TTC549 (cell line): ENCODE measurements at regions not wholly inside any gene's neighbourhood (a gene's known extent, or its start where the extent isn't known, plus 50 kb on each side); places are given as distances from the start of the nearest gene placed in this dataset.
"Not testable (repeated sequence)": the region's sequence is repeated elsewhere in the genome, so short reads cannot be mapped to it uniquely, and the experiment has no call there.

Source experiments
- FAIRE-seq: peaks from 2 replicates; lab custom pipeline; 2012; peaks lifted over from hg19 to GRCh38; lab: Jason Lieb, UNC

- no peak for FAIRE-seq
These were observed 156.4 kb downstream of the ZFP36L2 start for GRCh38 chr2:43070030-43070429.

GRCh38 chr2:43068631-43069517, 157.5 kb downstream of the ZFP36L2 start:
- no peak for FAIRE-seq

GRCh38 chr2:43068041-43068533, 158.3 kb downstream of the ZFP36L2 start:
- FAIRE-seq, result no peak

DNA sequence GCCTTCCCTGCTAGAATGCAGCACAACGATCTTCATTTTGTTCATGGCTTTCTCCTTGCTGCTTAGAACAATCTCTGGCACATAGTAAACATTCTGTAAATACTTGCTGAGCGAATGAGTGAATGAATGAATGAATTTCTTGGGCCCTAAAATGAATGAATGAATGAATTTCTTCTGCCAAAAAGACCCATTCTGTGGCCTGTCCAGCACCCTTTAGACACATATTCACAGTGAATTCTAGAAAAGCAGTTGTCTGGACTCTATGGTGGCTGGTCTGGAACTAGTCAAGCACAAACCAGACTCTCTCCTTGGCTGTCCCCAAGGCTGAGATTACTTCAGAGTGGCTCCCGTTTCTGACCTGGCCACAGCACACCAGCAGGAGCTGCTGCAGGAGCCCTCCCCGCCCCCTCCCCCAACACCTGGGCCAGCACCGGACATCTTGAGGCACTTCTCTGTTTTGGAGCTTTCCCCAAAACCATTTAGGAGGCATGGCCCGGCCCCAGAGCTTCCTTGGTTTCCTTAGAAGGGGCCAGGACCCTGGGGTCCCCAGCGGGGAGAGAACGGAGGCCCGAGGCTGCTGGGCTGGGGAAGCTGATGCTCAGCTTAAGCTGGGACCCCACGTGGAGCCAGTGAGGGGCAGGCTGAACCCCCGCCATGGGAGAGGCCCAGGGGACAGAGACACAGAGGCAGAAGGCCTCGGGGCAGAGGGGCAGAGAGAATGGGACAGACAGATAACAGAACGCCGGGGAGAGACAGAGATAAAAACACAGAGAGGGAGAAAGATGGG, 159.0 kb downstream of the ZFP36L2 start:
- no peak for FAIRE-seq

- FAIRE-seq, result not testable (repeated sequence)
These were observed 159.7 kb downstream of the ZFP36L2 start for GRCh38 chr2:43066541-43067253.

DNA sequence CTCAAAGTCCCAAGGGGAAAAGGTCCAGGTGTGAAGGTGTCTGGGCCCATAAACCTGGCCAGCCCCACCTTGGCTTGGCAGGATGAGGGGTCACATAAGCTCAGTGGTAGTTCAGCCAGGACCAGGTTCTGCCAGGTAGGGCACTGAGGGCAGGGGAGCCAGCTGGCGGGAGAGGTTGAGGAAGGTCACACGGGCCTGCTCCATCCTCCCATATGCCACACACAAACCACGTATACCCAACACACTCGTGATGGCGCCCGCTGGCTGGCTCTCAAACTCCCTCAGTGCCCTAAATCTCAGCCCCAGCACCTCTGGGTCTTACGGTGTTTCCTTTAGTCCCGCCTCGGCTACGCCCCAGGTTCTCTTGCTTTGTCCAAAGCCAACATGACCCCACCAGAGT, 160.5 kb downstream of the ZFP36L2 start:
- no peak for FAIRE-seq

- FAIRE-seq, result no peak
These were observed 161.4 kb downstream of the ZFP36L2 start for GRCh38 chr2:43065036-43065435.

DNA sequence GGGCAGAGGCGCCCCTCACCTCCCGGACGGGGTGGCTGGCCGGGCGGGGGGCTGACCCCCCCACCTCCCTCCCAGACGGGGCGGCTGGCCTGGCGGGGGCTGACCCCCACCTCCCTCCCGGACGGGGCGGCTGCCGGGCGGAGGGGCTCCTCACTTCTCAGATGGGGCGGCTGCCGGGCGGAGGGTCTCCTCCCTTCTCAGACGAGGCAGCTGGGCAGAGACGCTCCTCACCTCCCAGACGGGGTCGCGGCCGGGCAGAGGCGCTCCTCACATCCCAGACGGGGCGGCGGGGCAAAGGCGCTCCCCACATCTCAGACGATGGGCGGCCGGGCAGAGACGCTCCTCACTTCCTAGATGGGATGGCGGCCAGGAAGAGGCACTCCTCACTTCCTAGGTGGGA, 163.3 kb downstream of the ZFP36L2 start:
- FAIRE-seq, result not testable (repeated sequence)

DNA sequence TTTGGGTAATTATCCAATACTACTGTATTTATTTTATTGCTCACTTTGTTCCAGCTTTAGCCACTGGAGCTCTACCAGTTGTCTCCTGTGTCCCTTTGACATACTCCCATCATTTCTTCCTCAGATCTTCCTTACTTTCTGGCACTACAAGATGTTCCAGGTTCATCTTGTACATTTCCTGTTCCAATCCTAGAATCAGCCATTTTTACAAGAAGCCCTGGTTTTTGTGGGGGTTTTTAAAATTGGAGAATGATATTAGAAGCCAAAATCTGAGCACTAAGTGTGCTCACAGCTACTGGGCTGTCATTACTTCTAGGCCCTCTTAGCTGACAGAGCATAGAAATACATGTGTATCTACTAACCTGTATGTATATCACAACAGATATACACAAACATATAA, 164.3 kb downstream of the ZFP36L2 start:
- no peak for FAIRE-seq

DNA sequence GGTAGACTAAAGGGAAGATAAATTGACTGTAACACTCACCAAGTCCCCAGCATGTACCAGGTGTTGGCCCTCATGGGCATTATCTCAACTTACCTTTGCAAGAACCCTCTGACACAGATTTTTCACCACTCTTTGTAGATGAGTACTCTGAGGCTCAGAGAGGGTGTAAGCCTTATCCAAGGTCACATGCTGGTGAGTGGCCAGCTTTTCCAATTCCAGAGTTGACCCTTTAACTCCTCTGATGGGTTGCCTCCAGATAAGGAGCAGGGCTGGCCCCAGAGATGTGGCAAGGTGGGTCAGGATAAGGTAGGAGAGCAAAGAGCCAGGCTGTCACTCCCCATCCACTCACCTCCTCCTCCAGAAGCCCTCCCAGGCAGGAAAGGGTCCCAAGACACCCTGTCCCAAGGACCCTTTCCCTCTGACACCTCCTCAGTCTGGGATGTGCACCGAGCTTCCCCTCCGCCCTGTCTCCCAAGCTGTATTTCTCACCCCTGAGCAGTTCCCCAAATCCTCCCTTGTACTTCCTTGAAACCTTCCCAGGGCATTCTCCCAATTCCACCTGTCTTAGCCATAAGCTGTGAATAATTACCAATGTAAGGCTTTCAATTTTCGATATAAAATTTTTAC, 165.9 kb downstream of the ZFP36L2 start:
- FAIRE-seq, result no peak

GRCh38 chr2:43059183-43059897, 167.1 kb downstream of the ZFP36L2 start:
- no peak for FAIRE-seq

- FAIRE-seq, result no peak
These were observed 167.7 kb downstream of the ZFP36L2 start for GRCh38 chr2:43058726-43059110.

GRCh38 chr2:43057742-43058725, 168.4 kb downstream of the ZFP36L2 start:
- FAIRE-seq, result no peak

GRCh38 chr2:43057026-43057741, 169.2 kb downstream of the ZFP36L2 start:
- FAIRE-seq, result no peak

DNA sequence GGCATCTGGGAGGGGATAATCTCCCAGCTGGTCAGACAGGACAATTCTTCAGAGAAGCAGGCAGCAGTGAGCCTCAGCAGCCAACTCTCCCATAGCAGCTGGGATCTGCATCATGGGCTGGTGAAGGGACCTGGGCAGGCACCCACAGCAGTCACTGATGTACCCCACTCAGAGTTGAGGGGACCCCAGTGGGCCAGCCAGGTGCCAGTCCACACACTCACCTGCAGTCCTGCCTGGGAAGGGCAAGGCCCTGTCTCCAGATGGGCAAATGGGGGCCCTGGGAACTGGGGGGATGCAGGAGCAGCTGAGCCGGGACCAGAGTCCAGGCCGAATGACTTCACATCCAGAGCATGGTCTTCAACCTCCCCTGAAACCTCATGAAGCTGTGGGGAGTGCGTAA, 170.4 kb downstream of the ZFP36L2 start:
- FAIRE-seq, result no peak

DNA sequence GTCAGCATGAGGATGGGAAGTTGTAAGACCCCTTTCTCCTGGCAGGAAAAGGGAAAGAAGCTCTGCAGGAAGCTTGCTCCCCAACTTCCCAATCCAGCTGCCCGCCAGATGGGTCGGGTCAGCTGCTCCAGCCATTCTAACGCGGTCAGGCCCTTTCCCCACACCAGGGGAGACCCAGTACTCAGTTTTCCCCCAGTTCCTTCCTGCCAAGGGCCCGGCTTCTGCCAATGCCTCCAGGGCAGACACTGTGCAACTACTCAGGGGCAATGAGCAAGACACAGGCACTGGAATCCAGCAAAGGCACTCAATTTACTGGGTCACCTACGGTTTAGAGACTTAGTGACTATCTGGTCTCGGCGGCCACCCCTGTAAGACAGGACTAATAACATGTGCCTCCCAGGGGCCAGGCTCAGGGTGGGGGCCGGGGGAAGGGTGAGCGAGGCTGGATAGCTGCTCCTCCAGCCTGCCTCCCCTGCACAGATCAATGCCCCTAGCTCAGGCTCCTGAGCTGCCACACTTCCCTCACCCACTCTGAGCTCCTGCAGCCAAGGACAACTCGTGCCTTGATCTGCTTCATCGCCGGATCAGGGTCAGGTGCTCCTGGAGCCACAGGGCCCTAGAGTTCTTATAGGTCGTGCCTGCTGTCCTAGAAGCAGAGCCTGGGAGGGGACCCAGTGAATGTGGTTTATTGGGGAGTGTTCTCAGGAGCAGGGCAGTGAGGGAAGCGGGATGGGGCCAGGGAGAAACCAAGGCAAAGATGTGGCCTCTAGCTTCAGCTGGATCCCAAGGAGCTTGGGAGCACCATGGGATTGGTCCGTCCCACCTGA, 171.1 kb downstream of the ZFP36L2 start:
- FAIRE-seq, result no peak

- FAIRE-seq, result no peak
These were observed 172.0 kb downstream of the ZFP36L2 start for GRCh38 chr2:43054367-43054766.

- no peak for FAIRE-seq
These were observed 173.5 kb downstream of the ZFP36L2 start for GRCh38 chr2:43052944-43053306.
